OCI-LY1 (cell line): ENCODE measurements at regions not wholly inside any gene's neighbourhood (a gene's known extent, or its start where the extent isn't known, plus 50 kb on each side); places are given as distances from the start of the nearest gene placed in this dataset.

ENCODE experiments used
- CTCF ChIP-seq: fragments of 200-600 bp; sonication (generic), shearing (Covaris generic); IDR thresholded peaks from 2 replicates; pipeline ENCODE4 v1.5.1; 2017; ENCODE audit warnings: mild to moderate bottlenecking, antibody characterized with exemption, low read length, moderate library complexity, mixed read lengths
- EZH2 ChIP-seq: fragments of 200-600 bp; sonication (generic), shearing (Covaris generic); IDR thresholded peaks from 2 replicates; pipeline ENCODE4 v1.8.0; 2017; ENCODE audit warnings: borderline replicate concordance, mixed run types, mild to moderate bottlenecking, antibody characterized with exemption, low read length, moderate library complexity, mixed read lengths

- no peak for TF ChIP-seq EZH2
- TF ChIP-seq CTCF = no peak
Measured at GRCh38 chr3:16086690-16087089, 87.8 kb upstream of the GALNT15 start.
